Glutamatergic neuron (in vitro differentiated cells): ENCODE measurements at regions not wholly inside any gene's neighbourhood (a gene's known extent, or its start where the extent isn't known, plus 50 kb on each side); places are given as distances from the start of the nearest gene placed in this dataset.

Experiments used
- DNase-seq: peaks from one replicate; pipeline ENCODE4 v3.0.0; 2022
- H3K27ac Mint-ChIP-seq: one replicate; pipeline ENCODE4 v1.8.0; 2020; ENCODE audit warnings: mild to moderate bottlenecking, mixed read lengths, inconsistent platforms; ENCODE audit not compliant: unreplicated experiment
- H3K27me3 Mint-ChIP-seq: one replicate; pipeline ENCODE4 v1.8.0; 2020; ENCODE audit warnings: mild to moderate bottlenecking, moderate library complexity, mixed read lengths, inconsistent platforms; ENCODE audit not compliant: unreplicated experiment
- H3K36me3 Mint-ChIP-seq: one replicate; pipeline ENCODE4 v1.8.0; 2020; ENCODE audit warnings: mild to moderate bottlenecking, mixed read lengths, inconsistent platforms; ENCODE audit not compliant: unreplicated experiment
- H3K4me1 Mint-ChIP-seq: one replicate; pipeline ENCODE4 v1.8.0; 2020; ENCODE audit warnings: mild to moderate bottlenecking, low read depth, mixed read lengths, inconsistent platforms; ENCODE audit not compliant: unreplicated experiment
- H3K4me3 Mint-ChIP-seq: one replicate; pipeline ENCODE4 v1.8.0; 2020; ENCODE audit warnings: mild to moderate bottlenecking, mixed read lengths, inconsistent platforms; ENCODE audit not compliant: unreplicated experiment
- H3K9me3 Mint-ChIP-seq: one replicate; pipeline ENCODE4 v1.8.0; 2020; ENCODE audit warnings: mild to moderate bottlenecking, moderate library complexity, mixed read lengths, inconsistent platforms; ENCODE audit not compliant: unreplicated experiment
- TF ChIP-seq, protein P1 (sequence below): fragments of 200-600 bp; sonication (generic); IDR thresholded peaks from one replicate; pipeline ENCODE4 v1.5.0; 2021; ENCODE audit not compliant: partially characterized antibody, unreplicated experiment

DNA sequence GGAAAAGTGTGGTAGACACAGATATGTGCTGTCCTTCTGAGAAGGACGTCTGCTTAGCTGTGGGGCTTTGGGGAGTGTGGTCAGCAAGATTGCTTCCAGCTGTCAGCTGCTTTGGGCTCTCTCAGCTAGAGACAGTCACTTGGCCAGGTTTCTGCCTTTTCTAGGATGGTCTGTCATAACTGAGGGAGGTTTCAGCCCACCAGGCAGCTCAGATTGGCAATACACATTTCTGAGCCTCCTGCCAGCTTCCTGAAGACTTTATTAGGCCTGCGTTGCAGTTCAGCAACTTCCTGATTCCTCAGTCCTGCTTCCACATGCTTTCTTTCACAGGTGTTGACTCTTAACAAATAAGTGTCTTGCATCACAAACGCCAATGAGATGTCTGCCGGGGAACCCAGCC lies 286.5 kb downstream of the SQOR start:
- Mint-ChIP-seq H3K36me3 (no peaks in the 10 kb centered on the region), H3K4me1 (no peaks in the 10 kb centered on the region), H3K27ac (no peak overlapping the region), H3K9me3 (peaks cover 1% of the 10 kb centered on the region), H3K4me3 (no peak overlapping the region), H3K27me3 (no peaks in the 10 kb centered on the region)
- TF ChIP-seq, protein P1, sequence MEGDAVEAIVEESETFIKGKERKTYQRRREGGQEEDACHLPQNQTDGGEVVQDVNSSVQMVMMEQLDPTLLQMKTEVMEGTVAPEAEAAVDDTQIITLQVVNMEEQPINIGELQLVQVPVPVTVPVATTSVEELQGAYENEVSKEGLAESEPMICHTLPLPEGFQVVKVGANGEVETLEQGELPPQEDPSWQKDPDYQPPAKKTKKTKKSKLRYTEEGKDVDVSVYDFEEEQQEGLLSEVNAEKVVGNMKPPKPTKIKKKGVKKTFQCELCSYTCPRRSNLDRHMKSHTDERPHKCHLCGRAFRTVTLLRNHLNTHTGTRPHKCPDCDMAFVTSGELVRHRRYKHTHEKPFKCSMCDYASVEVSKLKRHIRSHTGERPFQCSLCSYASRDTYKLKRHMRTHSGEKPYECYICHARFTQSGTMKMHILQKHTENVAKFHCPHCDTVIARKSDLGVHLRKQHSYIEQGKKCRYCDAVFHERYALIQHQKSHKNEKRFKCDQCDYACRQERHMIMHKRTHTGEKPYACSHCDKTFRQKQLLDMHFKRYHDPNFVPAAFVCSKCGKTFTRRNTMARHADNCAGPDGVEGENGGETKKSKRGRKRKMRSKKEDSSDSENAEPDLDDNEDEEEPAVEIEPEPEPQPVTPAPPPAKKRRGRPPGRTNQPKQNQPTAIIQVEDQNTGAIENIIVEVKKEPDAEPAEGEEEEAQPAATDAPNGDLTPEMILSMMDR: no peak
- DNase-seq: no peak

DNA sequence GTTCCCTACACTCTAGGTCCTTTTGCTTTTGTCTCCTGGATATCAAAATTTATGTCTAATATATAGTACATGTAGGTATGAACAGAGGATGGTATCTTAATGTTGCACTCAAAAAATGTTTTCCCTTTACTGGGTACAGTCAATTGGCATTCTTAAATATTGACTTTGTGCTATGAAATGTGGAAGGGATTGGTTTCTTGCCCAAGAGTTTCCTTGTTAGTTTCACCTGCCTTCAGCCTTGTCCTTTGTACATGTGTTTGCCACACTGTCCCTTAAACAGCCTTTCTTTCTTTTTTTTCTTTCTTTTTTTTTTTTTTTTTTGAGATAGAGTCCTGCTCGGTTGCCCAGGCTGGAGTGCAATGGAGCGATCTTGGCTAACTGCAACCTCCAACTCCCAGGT lies 287.1 kb downstream of the SQOR start:
- DNase-seq: no peak
- TF ChIP-seq, protein P1: no peak
- H3K4me3 Mint-ChIP-seq: no peak overlapping the region

DNA sequence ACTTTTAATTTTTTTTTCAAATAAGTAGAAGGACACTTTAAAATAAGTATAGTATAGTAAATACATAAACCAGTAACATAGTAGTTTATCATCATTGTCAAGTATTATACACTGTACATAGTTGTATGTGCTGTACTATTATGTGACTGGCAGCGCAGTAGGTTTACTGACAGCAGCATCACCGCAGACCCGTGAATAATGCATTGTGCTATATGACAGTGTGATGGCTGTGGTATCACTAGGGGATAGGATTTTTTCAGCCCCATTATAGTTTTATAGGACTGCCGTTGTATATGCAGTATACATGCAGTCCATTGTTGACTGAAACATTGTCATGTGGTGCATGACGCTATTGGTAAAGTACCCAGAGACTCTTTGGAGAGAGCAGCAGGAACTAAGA lies 306.5 kb downstream of the SQOR start:
- TF ChIP-seq, protein P1: no peak
- no peak for DNase-seq
- H3K36me3 Mint-ChIP-seq: no peaks in the 10 kb centered on the region
- H3K4me3 Mint-ChIP-seq: no peak overlapping the region
- H3K27me3 Mint-ChIP-seq: peaks cover 6% of the 10 kb centered on the region
- H3K4me1 Mint-ChIP-seq: no peaks in the 10 kb centered on the region
- no peak overlapping the region for H3K27ac Mint-ChIP-seq
- H3K9me3 Mint-ChIP-seq: no peaks in the 10 kb centered on the region

More for the DNA sequence above, 287.1 kb downstream of the SQOR start:
- H3K27me3 Mint-ChIP-seq: no peaks in the 10 kb centered on the region
- H3K27ac Mint-ChIP-seq: no peak overlapping the region
- H3K36me3 Mint-ChIP-seq: no peaks in the 10 kb centered on the region
- H3K4me1 Mint-ChIP-seq: no peaks in the 10 kb centered on the region
- peaks cover 1% of the 10 kb centered on the region for H3K9me3 Mint-ChIP-seq

DNA sequence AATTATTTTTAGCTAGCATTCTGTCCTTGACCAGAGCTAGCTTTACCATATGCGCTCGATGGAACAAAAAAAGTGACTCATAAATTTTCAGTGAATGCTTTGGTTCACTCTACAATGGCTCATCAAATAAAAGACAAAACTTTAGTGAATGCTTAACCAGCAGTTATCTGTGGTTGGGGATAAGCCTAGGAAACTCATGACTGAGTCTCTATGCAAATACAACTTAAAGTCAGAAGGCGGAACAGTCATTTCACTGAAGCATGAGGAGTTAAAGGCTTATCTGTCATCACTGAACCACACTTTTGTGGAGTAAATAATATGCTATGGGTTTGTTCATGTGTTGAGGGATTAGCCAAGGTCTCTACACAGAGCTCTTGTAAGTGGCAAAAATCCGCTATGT lies 308.4 kb downstream of the SQOR start:
- no peak for DNase-seq
- Mint-ChIP-seq H3K9me3 (no peaks in the 10 kb centered on the region), H3K27ac (no peak overlapping the region), H3K4me1 (no peaks in the 10 kb centered on the region), H3K27me3 (peaks cover 6% of the 10 kb centered on the region), H3K36me3 (no peaks in the 10 kb centered on the region), H3K4me3 (no peak overlapping the region)
- TF ChIP-seq, protein P1: no peak

DNA sequence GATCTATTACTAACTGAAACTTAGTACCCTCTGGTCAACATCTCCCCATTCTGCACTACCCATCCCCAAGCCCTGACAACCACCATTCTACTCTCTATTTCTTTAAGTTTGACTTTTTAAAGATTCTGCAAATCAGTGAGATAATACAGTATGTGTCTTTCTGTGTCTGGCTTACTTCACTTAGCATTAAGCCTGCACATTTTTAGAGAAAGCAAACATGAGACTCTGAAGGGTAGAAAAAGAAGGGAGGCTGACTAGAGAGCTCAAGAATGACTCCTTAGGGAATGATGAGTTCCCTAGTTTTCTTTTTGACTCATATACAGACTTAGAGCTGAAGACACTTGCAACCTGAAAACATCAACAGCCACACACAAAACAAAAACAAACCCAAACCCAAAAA lies 311.3 kb downstream of the SQOR start:
- H3K9me3 Mint-ChIP-seq: no peaks in the 10 kb centered on the region
- H3K4me1 Mint-ChIP-seq: no peaks in the 10 kb centered on the region

More for the DNA sequence above, 311.3 kb downstream of the SQOR start:
- H3K27ac Mint-ChIP-seq: no peak overlapping the region
- TF ChIP-seq, protein P1: no peak
- H3K4me3 Mint-ChIP-seq: no peak overlapping the region
- H3K36me3 Mint-ChIP-seq: no peaks in the 10 kb centered on the region
- H3K27me3 Mint-ChIP-seq: peaks cover 3% of the 10 kb centered on the region
- DNase-seq: no peak
